K562 (cell line): ENCODE measurements at regions not wholly inside any gene's neighbourhood (a gene's known extent, or its start where the extent isn't known, plus 50 kb on each side); places are given as distances from the start of the nearest gene placed in this dataset.

ENCODE experiments used
- ATAC-seq: fragments of 200-7000 bp; cut with Tn5 transposase; 3 replicates; pipeline ENCODE4 v1.9.1; 2020; ENCODE audit warnings: moderate library complexity
- BruUV-seq: library from RNA; stranded (reverse); fragments of 400-500 nt; replicated peaks from 2 replicates; lab custom pipeline; 2021; lab: Mats Ljungman, UMichigan
- CTCF ChIA-PET: fragments of 300-600 bp; formaldehyde crosslinking; extraction: SDS; loops from one replicate; lab custom pipeline; 2021; ENCODE audit warnings: low intra/inter-chr PET ratio; lab: Yijun Ruan, JAX
- POLR2A ChIA-PET: fragments of 300-600, 350-650 bp; sonication (Branson Sonifier 250); formaldehyde crosslinking; extraction: SDS; loops from one replicate; lab custom pipeline; 2021; ENCODE audit warnings: antibody characterized with exemption, inconsistent platforms; lab: Yijun Ruan, JAX
- DNase-seq, 4 experiments: peaks; one replicate each; pipeline versions ENCODE4 v3.0.0 to v3.0.0-alpha.2; 2011 to 2018; ENCODE audit warnings: low spot score in 3 of 4, mixed read lengths in 3 of 4; ENCODE audit errors: extremely low read depth in 1 of 4
- FAIRE-seq: peaks from 2 replicates; lab custom pipeline; 2011; peaks lifted over from hg19 to GRCh38; lab: Jason Lieb, UNC
- H2AFZ ChIP-seq: 2 replicates; pipeline ENCODE4 v1.6.0; 2011; ENCODE audit warnings: low read depth, low read length, control low read depth, inconsistent platforms
- H3K27ac ChIP-seq: fragments of 200-600 bp; 3 replicates; pipeline ENCODE4 v1.8.0; 2011; ENCODE audit warnings: low read depth, mild to moderate bottlenecking, control low read depth, inconsistent platforms, low read length, moderate library complexity, mixed read lengths; ENCODE audit errors: extremely low read depth
- H3K27me3 ChIP-seq, 2 experiments: fragments of 300-600 bp in 1 of 2; 2 replicates in 1 of 2; 3 replicates in 1 of 2; pipeline versions ENCODE4 v1.6.0 to v1.8.0; 2011; ENCODE audit warnings: inconsistent platforms in 2 of 2, low read length in 2 of 2, mild to moderate bottlenecking in 1 of 2, mixed read lengths in 1 of 2, moderate library complexity in 1 of 2; ENCODE audit not compliant: control insufficient read depth in 2 of 2, insufficient read depth in 2 of 2
- H3K36me3 ChIP-seq: fragments of 300-600 bp; 3 replicates; pipeline ENCODE4 v1.8.0; 2011; ENCODE audit warnings: mild to moderate bottlenecking, low read length, inconsistent platforms; ENCODE audit not compliant: control insufficient read depth, insufficient read depth
- H3K4me1 ChIP-seq, 2 experiments: fragments of 200-600 bp in 1 of 2; replicated peaks in 1 of 2; 2 replicates in 1 of 2; 3 replicates in 1 of 2; pipeline versions ENCODE4 v1.5.1 to v1.8.0; 2011; ENCODE audit warnings: inconsistent platforms in 2 of 2, low read length in 2 of 2, mild to moderate bottlenecking in 1 of 2, mixed read lengths in 1 of 2, moderate library complexity in 1 of 2; ENCODE audit not compliant: control insufficient read depth in 2 of 2, insufficient read depth in 2 of 2
- H3K4me2 ChIP-seq: 2 replicates; pipeline ENCODE4 v1.6.1; 2011; ENCODE audit warnings: low read length, control low read depth, inconsistent platforms, mixed read lengths; ENCODE audit not compliant: insufficient read depth
- H3K4me3 ChIP-seq: fragments of 200-600 bp; sonication (generic), shearing (Covaris generic); 2 replicates; pipeline ENCODE4 v1.5.1; 2016; ENCODE audit warnings: control low read depth, inconsistent platforms
- H3K79me2 ChIP-seq: fragments of 200-600 bp; 3 replicates; pipeline ENCODE4 v1.8.0; 2011; ENCODE audit warnings: low read length, inconsistent platforms; ENCODE audit not compliant: control insufficient read depth, insufficient read depth
- H3K9ac ChIP-seq, 2 experiments: 2 replicates each; pipeline versions ENCODE4 v1.6.0 to v1.6.1; 2011; ENCODE audit warnings: low read depth in 2 of 2, low read length in 2 of 2, control low read depth in 1 of 2, inconsistent platforms in 1 of 2, mild to moderate bottlenecking in 1 of 2, mixed read lengths in 1 of 2; ENCODE audit not compliant: insufficient read depth in 1 of 2
- H3K9me1 ChIP-seq: one replicate; pipeline ENCODE4 v1.6.0; 2011; ENCODE audit warnings: inconsistent platforms, mild to moderate bottlenecking, low read length, moderate library complexity; ENCODE audit not compliant: control insufficient read depth, insufficient read depth
- H3K9me3 ChIP-seq: replicated peaks from 2 replicates; pipeline ENCODE4 v1.5.1; 2011; ENCODE audit warnings: low read depth, low read length, inconsistent platforms; ENCODE audit not compliant: control insufficient read depth, insufficient read depth
- H4K20me1 ChIP-seq: replicated peaks from 2 replicates; pipeline ENCODE4 v1.6.1; 2011; ENCODE audit warnings: low read length, inconsistent platforms, mixed read lengths; ENCODE audit not compliant: control insufficient read depth, insufficient read depth
- CCNT2 ChIP-seq: IDR thresholded peaks from 2 replicates; pipeline ENCODE4 v1.6.1; 2011; ENCODE audit warnings: borderline replicate concordance, low read depth, mild to moderate bottlenecking, moderate library complexity, mixed read lengths, low read length; ENCODE audit not compliant: insufficient read length; ENCODE audit errors: extremely low read depth
- CHCHD3 ChIP-seq: fragments of 250-450 bp; sonication (Bioruptor Pico); IDR thresholded peaks from 2 replicates; pipeline ENCODE4 v2.1.2; 2022; ENCODE audit warnings: mild to moderate bottlenecking
- IFI16 ChIP-seq: fragments of 250-450 bp; sonication (Bioruptor Pico); IDR thresholded peaks from 2 replicates; pipeline ENCODE4 v2.1.2; 2022; ENCODE audit warnings: mild to moderate bottlenecking, inconsistent platforms
- MAFK ChIP-seq: IDR thresholded peaks from 2 replicates; pipeline ENCODE4 v1.6.1; 2011; ENCODE audit warnings: low read length, improper control_type of control experiment
- NFE2L1 ChIP-seq: fragments of 450-650 bp; IDR thresholded peaks from 2 replicates; pipeline ENCODE4 v1.6.1; 2016; ENCODE audit warnings: missing genetic modification characterization, low read depth, mild to moderate bottlenecking, missing compliant biosample characterization, moderate library complexity, borderline replicate concordance
- NR4A1 ChIP-seq, 2 experiments: fragments of 250-450 bp in 1 of 2; fragments of 450-650 bp in 1 of 2; sonication (Bioruptor Pico) in 1 of 2; IDR thresholded peaks; 2 replicates each; pipeline versions ENCODE4 v1.4.0 to v1.6.1; 2016 to 2020; ENCODE audit warnings: mild to moderate bottlenecking in 2 of 2, missing compliant biosample characterization in 1 of 2, missing genetic modification characterization in 1 of 2, moderate library complexity in 1 of 2
- PHB ChIP-seq: fragments of 250-450 bp; sonication (Bioruptor Pico); IDR thresholded peaks from 2 replicates; pipeline ENCODE4 v1.5.0; 2021
- RBM17 ChIP-seq: fragments of 200-400 bp; formaldehyde crosslinking; IDR thresholded peaks from 2 replicates; pipeline ENCODE4 v1.6.1; 2017; ENCODE audit warnings: low read depth, mild to moderate bottlenecking, low read length, borderline replicate concordance
- SAFB ChIP-seq: fragments of 200-400 bp; formaldehyde crosslinking; IDR thresholded peaks from 2 replicates; pipeline ENCODE4 v1.6.1; 2017; ENCODE audit warnings: low read depth, low read length, borderline replicate concordance
- ZNF184 ChIP-seq: sonication (generic); formaldehyde crosslinking; IDR thresholded peaks from 2 replicates; pipeline ENCODE4 v1.5.0; 2020; ENCODE audit warnings: missing genetic modification reagents
- ZNF282 ChIP-seq: sonication (generic); formaldehyde crosslinking; IDR thresholded peaks from 2 replicates; pipeline ENCODE4 v1.8.1; 2023; ENCODE audit warnings: missing genetic modification reagents
- ZNF668 ChIP-seq: fragments of 250-450 bp; sonication (Bioruptor Pico); IDR thresholded peaks from 2 replicates; pipeline ENCODE4 v1.8.0; 2022; ENCODE audit warnings: mild to moderate bottlenecking, inconsistent platforms
- WGBS: fragments of 100-300 bp; shearing (Covaris generic); methylation state at CpG from one replicate; pipeline ENCODE4 v1.1.6; 2016; ENCODE audit warnings: low coverage, mixed read lengths; ENCODE audit not compliant: insufficient coverage; ENCODE audit errors: missing lambda C conversion rate; 5-methylcytosine and 5-hydroxymethylcytosine counted together
- in situ Hi-C: fragments of 300-500 bp; cut with MboI; formaldehyde crosslinking; loops from 4 replicates; pipeline ENCODE4 v1.15.0; 2018; ENCODE audit warnings: inconsistent platforms, mixed read lengths
- intact Hi-C: fragments of 100-400 bp; cut with micrococcal nuclease; formaldehyde crosslinking; loops from 2 replicates; pipeline ENCODE4 v1.14.2; 2022
- TF ChIP-seq, protein P1 (sequence below): sonication (generic); formaldehyde crosslinking; IDR thresholded peaks from 2 replicates; pipeline ENCODE4 v1.8.1; 2023; ENCODE audit warnings: mild to moderate bottlenecking, missing genetic modification reagents, moderate library complexity
- TF ChIP-seq, protein P2 (sequence below): sonication (generic); formaldehyde crosslinking; IDR thresholded peaks from 2 replicates; pipeline ENCODE4 v1.8.1; 2023; ENCODE audit warnings: mild to moderate bottlenecking, missing genetic modification reagents

DNA sequence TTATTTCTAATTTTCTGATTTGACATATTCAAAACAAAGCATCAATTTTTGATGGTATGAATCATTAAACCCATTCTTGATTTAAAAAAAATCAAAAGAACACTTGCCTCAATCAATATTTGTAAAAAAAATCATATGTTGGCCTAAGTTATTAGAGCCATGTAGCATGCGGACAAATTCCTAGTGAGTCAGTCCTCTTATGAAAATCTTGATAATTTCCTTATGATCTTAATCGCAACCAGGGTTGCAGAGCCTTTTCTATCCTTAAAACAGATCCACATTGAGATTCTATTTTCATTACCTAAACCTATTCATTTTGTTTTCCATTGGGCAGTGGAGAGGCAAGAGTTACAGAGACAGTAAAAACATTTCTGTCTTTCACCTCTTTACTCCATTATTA lies 203.2 kb downstream of the ARL4A start:
- POLR2A ChIA-PET = interaction anchor here (0.6 kb wide), 1 partner anchor 301 kb away, joined by 4 read pairs; no protein-coding TSS in a partner anchor
- Histone ChIP-seq H3K27me3 (no peaks in the 10 kb centered on the region), H4K20me1 (no peaks in the 10 kb centered on the region), H3K9me1 (no peaks in the 10 kb centered on the region), H3K4me3 (no peak overlapping the region), H3K9ac (no peak overlapping the region), H3K79me2 (no peaks in the 10 kb centered on the region), H3K4me1 (no peaks in the 10 kb centered on the region), H3K9me3 (no peaks in the 10 kb centered on the region), H3K36me3 (no peaks in the 10 kb centered on the region), H3K4me2 (no peak overlapping the region), H2AFZ (no peak overlapping the region; the same call in 1 of the 2 replicates), H3K27ac (no peak overlapping the region)
- 90% methylated on average over 2 of the region's 2 CpGs for WGBS
- ATAC-seq (no peak), DNase-seq (no peak), FAIRE-seq (no peak)
- in situ Hi-C loops = no loop called here
- no peak for TF ChIP-seq ZNF668 (CRISPR knock-in tag)
- TF ChIP-seq ZNF282 = no peak
- no peak for TF ChIP-seq RBM17
- no peak for TF ChIP-seq IFI16 (CRISPR knock-in tag)
- TF ChIP-seq MAFK = no peak
- TF ChIP-seq ZNF184 = no peak
- CTCF ChIA-PET = no interaction called here
- intact Hi-C loops = no loop called here
- no TSS peak for BruUV-seq

DNA sequence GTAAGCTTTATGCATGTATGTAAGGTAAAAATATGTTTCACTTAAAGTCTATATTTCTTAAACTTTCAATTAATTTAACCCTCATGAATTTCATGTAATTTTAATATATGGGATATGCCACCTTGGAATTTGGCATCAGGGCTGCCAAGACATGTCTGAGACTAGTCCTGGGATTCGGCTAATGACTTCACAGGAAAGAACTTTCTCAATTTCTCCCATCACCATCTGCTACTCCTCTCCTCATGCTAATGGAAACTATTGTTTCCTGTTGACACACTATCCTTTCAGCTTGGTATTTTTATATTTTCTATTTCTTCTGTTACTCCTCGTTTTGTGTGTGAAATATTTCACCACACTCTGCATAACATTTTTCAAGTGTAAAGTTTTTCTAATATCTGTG lies 205.9 kb downstream of the ARL4A start:
- H3K36me3 ChIP-seq = no peaks in the 10 kb centered on the region
- POLR2A ChIA-PET = no interaction called here
- intact Hi-C loops = no loop called here
- no peaks in the 10 kb centered on the region for H3K9me3 ChIP-seq
- no peak overlapping the region for H3K4me3 ChIP-seq
- H3K4me2 ChIP-seq = no peak overlapping the region
- H2AFZ ChIP-seq = no peak overlapping the region
- no TSS peak for BruUV-seq
- no peak overlapping the region for H3K27ac ChIP-seq
- H3K9ac ChIP-seq = no peak overlapping the region
- H3K9me1 ChIP-seq = no peaks in the 10 kb centered on the region
- H3K27me3 ChIP-seq = no peaks in the 10 kb centered on the region
- 19% methylated on average over 2 of the region's 2 CpGs for whole genome bisulfite sequencing
- in situ Hi-C loops = no loop called here
- DNase-seq (no peak), FAIRE-seq (no peak), ATAC-seq (no peak)
- H3K79me2 ChIP-seq = no peaks in the 10 kb centered on the region
- no peaks in the 10 kb centered on the region for H3K4me1 ChIP-seq
- no peaks in the 10 kb centered on the region for H4K20me1 ChIP-seq
- CTCF ChIA-PET = no interaction called here
- TF ChIP-seq NFE2L1 (tag) (no peak), CHCHD3 (no peak), SAFB (no peak), NR4A1 (CRISPR knock-in tag; IDR thresholded peaks at IDR 0.05) (no peak), NR4A1 (tag; IDR thresholded peaks at IDR 0.05) (no peak), CCNT2 (no peak), PHB (no peak)
- TF ChIP-seq, protein P1, sequence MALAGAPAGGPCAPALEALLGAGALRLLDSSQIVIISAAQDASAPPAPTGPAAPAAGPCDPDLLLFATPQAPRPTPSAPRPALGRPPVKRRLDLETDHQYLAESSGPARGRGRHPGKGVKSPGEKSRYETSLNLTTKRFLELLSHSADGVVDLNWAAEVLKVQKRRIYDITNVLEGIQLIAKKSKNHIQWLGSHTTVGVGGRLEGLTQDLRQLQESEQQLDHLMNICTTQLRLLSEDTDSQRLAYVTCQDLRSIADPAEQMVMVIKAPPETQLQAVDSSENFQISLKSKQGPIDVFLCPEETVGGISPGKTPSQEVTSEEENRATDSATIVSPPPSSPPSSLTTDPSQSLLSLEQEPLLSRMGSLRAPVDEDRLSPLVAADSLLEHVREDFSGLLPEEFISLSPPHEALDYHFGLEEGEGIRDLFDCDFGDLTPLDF (CRISPR knock-in tag) = no peak
- TF ChIP-seq, protein P2, sequence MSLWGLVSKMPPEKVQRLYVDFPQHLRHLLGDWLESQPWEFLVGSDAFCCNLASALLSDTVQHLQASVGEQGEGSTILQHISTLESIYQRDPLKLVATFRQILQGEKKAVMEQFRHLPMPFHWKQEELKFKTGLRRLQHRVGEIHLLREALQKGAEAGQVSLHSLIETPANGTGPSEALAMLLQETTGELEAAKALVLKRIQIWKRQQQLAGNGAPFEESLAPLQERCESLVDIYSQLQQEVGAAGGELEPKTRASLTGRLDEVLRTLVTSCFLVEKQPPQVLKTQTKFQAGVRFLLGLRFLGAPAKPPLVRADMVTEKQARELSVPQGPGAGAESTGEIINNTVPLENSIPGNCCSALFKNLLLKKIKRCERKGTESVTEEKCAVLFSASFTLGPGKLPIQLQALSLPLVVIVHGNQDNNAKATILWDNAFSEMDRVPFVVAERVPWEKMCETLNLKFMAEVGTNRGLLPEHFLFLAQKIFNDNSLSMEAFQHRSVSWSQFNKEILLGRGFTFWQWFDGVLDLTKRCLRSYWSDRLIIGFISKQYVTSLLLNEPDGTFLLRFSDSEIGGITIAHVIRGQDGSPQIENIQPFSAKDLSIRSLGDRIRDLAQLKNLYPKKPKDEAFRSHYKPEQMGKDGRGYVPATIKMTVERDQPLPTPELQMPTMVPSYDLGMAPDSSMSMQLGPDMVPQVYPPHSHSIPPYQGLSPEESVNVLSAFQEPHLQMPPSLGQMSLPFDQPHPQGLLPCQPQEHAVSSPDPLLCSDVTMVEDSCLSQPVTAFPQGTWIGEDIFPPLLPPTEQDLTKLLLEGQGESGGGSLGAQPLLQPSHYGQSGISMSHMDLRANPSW = no peak
